GM04503 (cell line): ENCODE measurements at regions not wholly inside any gene's neighbourhood (a gene's known extent, or its start where the extent isn't known, plus 50 kb on each side); places are given as distances from the start of the nearest gene placed in this dataset.

Experiments used
- DNase-seq: peaks from one replicate; pipeline ENCODE4 v3.0.0-alpha.2; 2012; ENCODE audit warnings: low read depth

- DNase-seq, result no peak
Measured at GRCh38 chr6:74091136-74091793, 395.3 kb downstream of the CD109 start.

DNA sequence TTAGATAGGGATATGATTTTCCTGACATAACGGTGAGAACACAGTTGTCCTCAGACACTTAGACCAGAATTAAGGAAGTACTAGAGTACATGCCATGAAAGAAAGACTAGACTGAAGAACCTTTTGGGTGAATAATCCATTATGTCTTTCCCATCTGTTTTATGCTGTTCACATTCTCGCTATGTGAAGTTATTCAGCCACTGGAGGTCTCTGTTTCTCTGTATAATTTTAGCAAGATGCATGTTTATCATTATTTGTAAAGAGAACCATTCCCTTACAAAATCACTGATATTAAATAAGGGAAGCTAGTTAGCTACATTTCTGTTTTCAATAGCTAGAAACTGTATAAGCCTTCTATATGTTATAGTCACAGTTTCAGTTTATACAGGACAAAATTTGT lies 391.9 kb downstream of the CD109 start:
- no peak for DNase-seq

DNA sequence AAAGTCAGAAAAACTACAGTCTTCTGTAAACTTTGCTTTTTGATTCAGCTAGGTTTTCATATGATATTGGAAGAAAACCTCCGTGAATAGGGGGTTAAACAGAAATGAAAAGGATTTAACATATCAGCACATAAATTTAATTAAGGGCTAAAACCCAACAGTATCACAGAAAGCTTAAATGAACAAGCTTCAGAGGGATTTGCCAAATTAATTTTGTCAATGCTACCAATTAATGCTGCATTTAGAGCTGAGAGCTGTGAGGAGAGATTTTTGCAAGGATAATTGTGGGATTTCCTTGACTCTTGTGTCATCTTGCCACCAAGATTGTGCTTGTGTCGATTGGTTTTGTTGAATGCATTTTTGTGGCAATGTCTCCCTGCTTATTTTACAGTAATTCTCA lies 379.9 kb downstream of the CD109 start:
- no peak for DNase-seq

GRCh38 chr6:74075323-74075722 lies 379.3 kb downstream of the CD109 start:
- DNase-seq, result peak; percentile 60

DNA sequence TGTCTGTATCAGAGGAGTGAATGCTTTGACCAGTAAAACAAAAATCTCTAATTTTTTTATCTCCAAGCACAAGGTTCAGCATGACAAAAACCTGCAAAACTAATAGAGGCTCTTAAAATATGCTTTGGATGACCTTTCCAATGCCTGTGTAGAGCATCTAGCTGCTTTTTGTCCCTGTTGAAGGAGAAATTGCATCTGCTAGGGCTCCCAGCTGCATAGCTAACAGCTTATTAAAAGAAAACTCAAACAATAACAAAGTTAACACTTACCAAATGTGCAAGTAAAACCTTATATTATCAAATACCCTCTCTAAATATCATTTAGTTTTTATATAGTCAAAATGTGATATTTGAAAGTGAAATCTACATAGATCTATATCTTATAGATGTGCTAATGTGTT lies 378.6 kb downstream of the CD109 start:
- DNase-seq, result no peak

DNA sequence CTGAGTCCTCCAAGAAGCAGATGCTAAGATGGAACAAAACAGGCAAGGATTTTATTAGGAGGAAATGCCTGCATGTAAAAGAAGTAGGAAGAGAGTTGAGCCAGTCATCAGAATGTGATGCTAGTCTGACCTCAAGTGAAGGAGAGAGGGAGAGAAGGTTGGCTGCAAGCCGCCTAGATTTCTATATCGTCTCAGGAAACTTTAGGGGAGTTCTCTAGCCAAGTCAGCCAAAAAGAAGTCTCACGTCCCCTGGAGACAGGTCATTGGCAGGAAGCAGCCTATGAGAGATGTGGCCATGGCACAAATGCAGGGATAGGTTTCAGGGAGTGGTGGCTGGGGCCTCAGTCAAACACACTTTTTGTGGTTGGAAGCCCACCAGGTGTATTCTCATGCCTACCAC lies 378.0 kb downstream of the CD109 start:
- DNase-seq, result peak; percentile 66

DNA sequence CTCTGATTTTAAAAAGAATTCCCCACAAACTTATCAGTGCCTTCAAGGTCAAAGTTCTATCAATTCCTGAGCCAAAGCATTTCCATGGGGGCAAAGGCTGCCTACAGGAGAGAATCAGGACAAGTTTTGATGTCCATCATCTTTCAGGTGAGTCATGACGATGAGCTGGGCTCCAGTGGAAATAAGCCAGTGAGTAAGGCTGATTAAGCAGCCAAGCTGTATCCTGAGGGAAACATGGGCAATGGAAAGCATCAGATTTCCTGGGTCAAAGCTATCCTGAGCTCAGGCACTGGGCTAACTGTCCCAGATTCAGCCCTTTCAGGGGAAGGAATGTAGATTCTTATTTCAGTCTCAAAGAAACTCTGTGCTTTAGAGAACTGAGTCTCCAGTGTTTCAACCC lies 377.4 kb downstream of the CD109 start:
- peak; percentile 49 for DNase-seq

DNA sequence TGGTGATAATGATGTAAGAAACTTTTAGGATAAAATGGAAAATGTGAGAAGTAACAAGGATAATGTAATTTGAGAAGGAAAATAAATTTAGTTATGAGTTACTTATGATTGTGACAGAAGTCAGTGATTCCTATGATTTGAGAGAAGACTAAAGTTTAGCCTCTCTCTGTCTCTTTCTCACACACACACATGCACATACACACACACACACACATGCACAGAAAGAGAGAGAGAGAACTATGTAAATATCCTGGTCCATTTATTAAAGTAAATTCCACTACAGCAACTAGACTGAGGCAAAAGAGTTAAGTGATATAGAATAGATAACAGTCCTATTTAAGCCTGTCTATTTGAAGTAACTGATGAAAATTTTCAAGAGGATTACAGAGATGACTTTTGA lies 375.2 kb downstream of the CD109 start:
- DNase-seq, result no peak

DNA sequence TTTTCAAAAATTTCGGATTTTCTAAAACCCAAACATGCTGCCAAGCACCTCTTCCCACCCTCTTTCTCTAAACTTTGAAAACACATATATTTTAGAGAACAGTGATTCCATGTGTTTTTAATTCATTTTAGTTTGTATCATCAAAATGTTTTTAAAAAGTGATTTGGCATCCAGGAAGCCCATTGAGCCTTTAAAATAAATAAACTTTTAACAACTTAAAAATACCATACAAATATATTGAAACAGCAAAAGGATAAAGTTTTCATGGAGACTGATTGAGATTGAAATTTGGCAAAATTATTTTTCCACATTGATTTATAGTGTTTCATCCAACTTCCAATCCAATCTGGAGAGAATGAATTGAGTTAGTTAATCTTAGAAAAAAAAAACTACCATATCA lies 374.7 kb downstream of the CD109 start:
- DNase-seq, result no peak

DNA sequence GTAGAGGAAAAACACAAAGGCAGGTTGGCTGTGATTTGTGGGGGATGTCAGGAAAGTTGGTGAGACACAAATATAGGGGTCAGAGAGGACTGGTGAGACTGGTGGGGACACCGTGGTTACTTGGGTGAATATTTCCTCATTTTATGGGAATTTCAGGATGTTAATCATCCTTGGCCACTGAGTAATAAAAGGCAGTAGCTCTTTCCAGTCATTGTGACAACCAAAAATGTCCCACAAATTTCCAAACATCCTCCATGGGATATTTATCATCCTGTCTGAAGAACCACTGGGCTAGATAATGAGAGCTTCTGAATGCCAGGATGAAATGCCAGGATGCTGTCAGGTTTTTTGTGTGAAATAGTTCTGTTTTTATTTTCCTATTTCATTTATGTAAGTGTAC lies 374.1 kb downstream of the CD109 start:
- DNase-seq, result peak; percentile 81

- peak; percentile 62 for DNase-seq
Measured at GRCh38 chr6:74069089-74069581, 373.1 kb downstream of the CD109 start.

DNA sequence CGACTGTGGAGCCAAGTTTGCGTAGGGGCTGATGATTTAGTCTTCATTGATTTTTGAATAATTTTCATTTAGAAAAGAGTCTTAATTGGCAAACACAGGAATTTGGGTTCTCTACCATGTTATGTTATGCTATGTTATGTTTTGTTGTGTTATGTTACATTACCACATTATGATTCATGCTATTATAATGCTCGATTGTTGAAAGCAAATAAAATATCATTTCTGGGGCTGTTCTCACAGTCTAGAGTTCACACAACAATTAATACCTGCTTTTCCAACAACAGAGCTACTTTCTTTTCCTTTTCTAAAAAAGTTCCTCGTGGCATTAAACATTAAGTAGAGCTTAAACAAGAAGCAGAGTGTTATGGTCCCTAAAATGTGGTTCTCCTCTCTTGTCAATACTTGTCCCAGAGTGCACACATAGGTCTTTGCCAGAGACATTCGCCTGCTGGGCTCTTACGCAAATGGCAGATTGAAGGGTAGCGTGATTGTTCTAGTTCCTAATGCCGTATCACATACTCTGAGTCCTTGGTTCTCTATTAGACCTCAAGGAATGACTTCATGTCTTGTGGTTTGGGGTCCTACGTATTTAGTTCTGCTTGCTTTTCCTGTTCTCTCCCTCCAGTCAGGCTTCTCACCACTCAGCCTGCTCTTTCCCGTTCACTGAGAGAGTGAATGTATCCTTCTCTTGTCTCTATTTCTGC lies 370.3 kb downstream of the CD109 start:
- DNase-seq, result no peak

- DNase-seq, result no peak
Measured at GRCh38 chr6:74065705-74066104, 369.7 kb downstream of the CD109 start.

- no peak for DNase-seq
Measured at GRCh38 chr6:74063391-74063790, 367.4 kb downstream of the CD109 start.

GRCh38 chr6:74061201-74061600 lies 365.2 kb downstream of the CD109 start:
- DNase-seq, result no peak

DNA sequence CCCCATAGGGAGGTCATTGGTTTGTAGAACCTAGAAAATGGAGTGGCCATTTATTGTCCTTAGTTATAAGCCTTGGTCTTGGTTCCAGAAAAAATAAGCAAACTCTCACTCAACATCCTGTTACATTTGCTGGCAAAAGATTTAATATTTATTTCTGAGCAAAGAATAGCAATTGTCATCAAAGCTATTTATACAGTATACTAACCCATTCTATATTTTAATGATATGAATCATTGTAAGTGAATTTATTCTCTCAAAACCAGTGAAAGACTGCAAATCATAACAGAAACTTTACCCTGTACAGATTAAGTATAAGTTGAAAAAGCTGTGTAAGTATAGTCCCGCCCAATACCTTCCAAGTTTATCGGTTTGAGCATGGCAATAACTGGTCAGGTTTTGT lies 364.4 kb downstream of the CD109 start:
- DNase-seq, result no peak

DNA sequence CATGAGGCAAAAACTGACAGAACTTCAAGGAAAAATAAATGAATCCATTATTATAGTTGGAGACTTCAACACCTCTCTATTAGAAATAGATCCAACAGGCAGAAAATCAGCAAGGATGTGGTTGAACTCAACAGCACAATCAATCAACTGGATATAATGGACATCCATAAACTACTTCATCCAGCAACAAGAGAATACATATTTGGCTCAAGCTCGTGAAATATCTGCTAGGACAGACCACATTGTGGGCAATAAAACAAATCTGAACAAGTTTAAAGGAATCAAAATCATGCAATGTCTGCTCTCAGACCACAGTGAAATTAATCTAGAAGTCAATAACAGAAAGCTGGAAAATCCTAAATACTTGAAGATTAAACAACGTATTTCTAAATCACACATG lies 362.6 kb downstream of the CD109 start:
- no peak for DNase-seq

DNA sequence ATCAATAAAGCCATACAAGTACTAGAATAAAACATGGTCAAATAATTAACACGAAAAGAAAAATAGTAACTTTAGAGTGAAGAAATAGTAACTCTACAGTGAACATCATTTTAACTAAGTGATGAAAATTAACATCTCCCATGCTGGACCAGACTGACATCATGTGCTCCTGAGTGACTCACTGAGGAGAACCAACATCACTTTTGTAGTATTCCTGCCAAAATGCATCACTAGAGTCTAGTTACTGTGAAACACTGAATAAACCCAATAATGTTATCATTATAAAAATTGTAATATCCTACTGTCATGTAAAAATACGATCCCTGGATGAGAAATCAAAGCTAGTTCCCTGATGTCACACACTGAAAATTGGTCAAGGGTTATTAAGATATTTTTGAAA lies 361.3 kb downstream of the CD109 start:
- no peak for DNase-seq

DNA sequence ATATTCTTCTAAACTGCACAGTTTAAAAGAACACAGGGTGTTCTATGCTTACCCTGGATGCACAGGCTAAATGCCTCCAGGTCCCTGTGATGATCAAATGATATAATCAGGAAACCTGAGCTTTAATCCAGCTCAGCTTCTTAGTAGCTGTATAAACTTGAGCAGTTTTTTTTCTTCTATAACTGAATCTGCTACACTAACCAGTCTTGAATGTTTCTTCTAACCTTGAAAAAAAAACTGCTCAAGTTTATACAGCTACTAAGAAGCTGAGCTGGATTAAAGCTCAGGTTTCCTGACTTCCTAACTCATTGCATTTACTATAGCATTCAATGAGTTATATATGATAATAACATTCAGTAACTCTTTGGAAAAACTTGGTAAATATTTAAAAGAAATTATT lies 358.2 kb downstream of the CD109 start:
- no peak for DNase-seq

- no peak for DNase-seq
Measured at GRCh38 chr6:74050921-74051320, 354.9 kb downstream of the CD109 start.

DNA sequence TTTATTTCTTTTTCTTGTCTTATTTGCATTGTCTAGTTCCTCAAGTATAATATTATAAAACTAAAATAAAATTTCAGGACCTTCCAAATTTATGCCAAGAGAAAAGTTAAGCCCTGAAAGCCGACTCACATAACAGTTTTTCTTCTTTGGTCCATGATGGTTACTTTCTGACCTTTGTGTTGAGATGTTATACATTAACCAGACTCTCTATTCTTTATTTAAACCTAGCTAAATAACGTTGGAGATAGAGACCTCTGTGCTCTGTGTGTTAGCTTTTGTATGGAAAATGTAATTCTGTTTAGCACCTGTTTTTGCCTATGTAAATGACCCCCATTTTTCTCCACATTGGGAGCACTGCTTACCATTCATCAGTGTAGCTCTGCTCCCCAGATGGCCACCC lies 352.4 kb downstream of the CD109 start:
- no peak for DNase-seq

DNA sequence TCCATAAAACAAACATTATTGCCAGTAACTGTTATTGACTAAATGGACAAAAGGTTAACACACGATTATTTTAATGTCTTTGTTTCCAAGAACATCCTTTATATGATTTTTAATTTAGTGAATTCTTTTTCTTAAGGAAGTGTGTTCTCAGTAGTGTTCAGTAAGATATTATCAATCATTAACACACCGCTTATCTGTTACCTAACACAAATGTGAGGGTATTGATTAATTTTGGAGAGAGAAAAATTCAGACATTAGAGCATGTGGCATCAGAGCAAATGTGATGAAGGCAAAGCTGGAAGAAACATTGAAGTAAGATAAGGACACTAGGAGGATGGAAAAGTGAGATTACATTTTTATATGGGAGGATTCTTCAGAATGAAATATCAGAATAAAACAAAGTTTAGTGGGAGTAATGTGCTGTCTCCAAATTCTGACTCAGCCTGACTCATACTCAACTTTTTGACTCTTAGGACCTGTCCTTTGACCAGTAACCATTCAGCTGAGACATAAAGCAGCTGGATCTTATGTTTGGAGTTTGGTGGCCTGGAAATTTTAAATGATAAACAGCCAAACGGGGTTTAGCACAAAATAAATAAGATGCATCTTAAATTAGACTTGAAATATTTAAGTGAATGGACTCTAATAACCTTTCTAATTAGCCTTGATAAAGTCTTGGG lies 348.6 kb downstream of the CD109 start:
- DNase-seq, result no peak

DNA sequence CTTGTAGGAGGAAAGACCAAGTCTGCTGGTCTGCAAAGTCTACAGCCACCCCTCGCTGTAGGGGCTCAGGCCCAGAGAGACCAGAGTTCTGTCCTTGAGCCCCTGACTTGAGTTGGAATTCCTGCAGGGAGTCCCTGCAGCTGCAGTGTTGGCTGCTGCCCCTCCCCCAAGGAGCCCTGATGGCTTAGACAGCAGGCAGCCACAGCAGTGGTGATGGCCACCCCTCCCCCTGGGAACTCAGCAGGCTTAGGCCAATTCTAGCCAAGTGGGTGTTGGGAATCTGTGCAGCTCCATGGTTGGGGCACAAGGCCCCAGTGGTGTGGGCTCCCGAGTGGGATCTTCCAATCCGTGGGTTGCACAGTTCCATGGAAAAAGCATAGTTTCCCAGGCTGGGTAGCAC lies 345.4 kb downstream of the CD109 start:
- no peak for DNase-seq
